C4-2B (cell line): ENCODE measurements at regions not wholly inside any gene's neighbourhood (a gene's known extent, or its start where the extent isn't known, plus 50 kb on each side); places are given as distances from the start of the nearest gene placed in this dataset.

Experiments used
- ZFX ChIP-seq: fragments of 450-650 bp; IDR thresholded peaks from 2 replicates; pipeline ENCODE4 v1.6.1; 2017
- TF ChIP-seq, protein P1 (sequence below): fragments of 450-650 bp; conservative IDR thresholded peaks from 2 replicates; pipeline ENCODE4 v1.5.1; 2017; ENCODE audit warnings: mild to moderate bottlenecking

DNA sequence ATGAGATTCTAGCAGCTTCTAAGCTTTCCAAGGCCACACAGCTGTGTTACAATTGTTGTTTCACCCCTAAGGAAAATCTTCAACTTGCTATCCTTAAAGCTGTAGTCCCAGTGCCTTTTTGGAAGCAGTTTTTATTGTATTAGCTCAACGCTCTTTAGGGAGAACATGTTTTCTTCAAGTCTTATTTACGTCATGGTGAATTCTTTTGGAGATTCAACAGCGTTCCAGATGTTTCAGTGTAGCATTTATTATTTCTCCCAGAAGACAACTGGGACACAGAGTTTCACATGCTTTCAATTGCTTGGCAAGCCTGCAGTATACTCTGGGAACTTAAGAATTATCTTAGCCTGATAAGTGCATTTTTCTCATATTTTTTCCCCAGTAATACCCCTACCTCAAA is 888.3 kb downstream of the PLOD2 start:
- TF ChIP-seq, protein P1, sequence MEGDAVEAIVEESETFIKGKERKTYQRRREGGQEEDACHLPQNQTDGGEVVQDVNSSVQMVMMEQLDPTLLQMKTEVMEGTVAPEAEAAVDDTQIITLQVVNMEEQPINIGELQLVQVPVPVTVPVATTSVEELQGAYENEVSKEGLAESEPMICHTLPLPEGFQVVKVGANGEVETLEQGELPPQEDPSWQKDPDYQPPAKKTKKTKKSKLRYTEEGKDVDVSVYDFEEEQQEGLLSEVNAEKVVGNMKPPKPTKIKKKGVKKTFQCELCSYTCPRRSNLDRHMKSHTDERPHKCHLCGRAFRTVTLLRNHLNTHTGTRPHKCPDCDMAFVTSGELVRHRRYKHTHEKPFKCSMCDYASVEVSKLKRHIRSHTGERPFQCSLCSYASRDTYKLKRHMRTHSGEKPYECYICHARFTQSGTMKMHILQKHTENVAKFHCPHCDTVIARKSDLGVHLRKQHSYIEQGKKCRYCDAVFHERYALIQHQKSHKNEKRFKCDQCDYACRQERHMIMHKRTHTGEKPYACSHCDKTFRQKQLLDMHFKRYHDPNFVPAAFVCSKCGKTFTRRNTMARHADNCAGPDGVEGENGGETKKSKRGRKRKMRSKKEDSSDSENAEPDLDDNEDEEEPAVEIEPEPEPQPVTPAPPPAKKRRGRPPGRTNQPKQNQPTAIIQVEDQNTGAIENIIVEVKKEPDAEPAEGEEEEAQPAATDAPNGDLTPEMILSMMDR: no peak
- no peak for TF ChIP-seq ZFX
